ENCODE measurements at regions not wholly inside any gene's neighbourhood (a gene's known extent, or its start where the extent isn't known, plus 50 kb on each side); places are given as distances from the start of the nearest gene placed in this dataset.
"Not testable (repeated sequence)": the region's sequence is repeated elsewhere in the genome, so short reads cannot be mapped to it uniquely, and the experiment has no call there.

GRCh38 chr2:226544596-226545210 lies 254.9 kb downstream of the IRS1 start:
- H3K9ac ChIP-seq (ENCODE audit: low read length): no peak overlapping the region
- no peak overlapping the region for H3K4me3 ChIP-seq (ENCODE audit: low read depth, low read length, poor library complexity, severe bottlenecking)
- no peak for TF ChIP-seq CTCF (IDR thresholded peaks at IDR 0.05; ENCODE audit: low read length)
- TF ChIP-seq EZH2 (IDR thresholded peaks at IDR 0.05; ENCODE audit: borderline replicate concordance, low read length): no peak
- no peaks in the 10 kb centered on the region for H3K9me3 ChIP-seq (ENCODE audit: low read length)
- no peaks in the 10 kb centered on the region for H3K79me2 ChIP-seq (ENCODE audit: insufficient read depth, low read length)
- H3K27ac ChIP-seq (ENCODE audit: low read depth, low read length, poor library complexity, severe bottlenecking): no peak overlapping the region
- no peaks in the 10 kb centered on the region for H3K9me2 ChIP-seq (ENCODE audit: low read depth, low read length)
- no peak overlapping the region for H2AFZ ChIP-seq (ENCODE audit: low read length)
- no peaks in the 10 kb centered on the region for H3K4me1 ChIP-seq (ENCODE audit: insufficient read depth, low read length, severe bottlenecking)
- no peaks in the 10 kb centered on the region for H3F3A ChIP-seq (ENCODE audit: insufficient read depth, low read length)
- H3K36me3 ChIP-seq (ENCODE audit: insufficient read depth, low read length): no peaks in the 10 kb centered on the region
- H3K27me3 ChIP-seq (ENCODE audit: insufficient read depth, low read length): no peaks in the 10 kb centered on the region
- H4K20me1 ChIP-seq (ENCODE audit: insufficient read depth, low read length): no peaks in the 10 kb centered on the region
- no peak overlapping the region for H3K4me2 ChIP-seq (ENCODE audit: low read length)

- Histone ChIP-seq H3K9me2 (ENCODE audit: low read depth, low read length) (no peaks in the 10 kb centered on the region), H4K20me1 (ENCODE audit: insufficient read depth, low read length) (no peaks in the 10 kb centered on the region), H3K27ac (ENCODE audit: low read depth, low read length, poor library complexity, severe bottlenecking) (no peak overlapping the region), H3K36me3 (ENCODE audit: insufficient read depth, low read length) (no peaks in the 10 kb centered on the region), H3K27me3 (ENCODE audit: insufficient read depth, low read length) (no peaks in the 10 kb centered on the region), H3K9ac (ENCODE audit: low read length) (no peak overlapping the region), H3K79me2 (ENCODE audit: insufficient read depth, low read length) (no peaks in the 10 kb centered on the region), H2AFZ (ENCODE audit: low read length) (no peak overlapping the region), H3K4me3 (ENCODE audit: low read depth, low read length, poor library complexity, severe bottlenecking) (no peak overlapping the region), H3K9me3 (ENCODE audit: low read length) (no peaks in the 10 kb centered on the region), H3F3A (ENCODE audit: insufficient read depth, low read length) (no peaks in the 10 kb centered on the region), H3K4me1 (ENCODE audit: insufficient read depth, low read length, severe bottlenecking) (no peaks in the 10 kb centered on the region), H3K4me2 (ENCODE audit: low read length) (no peak overlapping the region)
- TF ChIP-seq CTCF (IDR thresholded peaks at IDR 0.05; ENCODE audit: low read length): no peak
- no peak for TF ChIP-seq EZH2 (IDR thresholded peaks at IDR 0.05; ENCODE audit: borderline replicate concordance, low read length)
Observed at GRCh38 chr2:226540204-226540994, 259.2 kb downstream of the IRS1 start.

- H3K4me3 ChIP-seq (ENCODE audit: low read depth, low read length, poor library complexity, severe bottlenecking): no peak overlapping the region
- H3K9me3 ChIP-seq (ENCODE audit: low read length): no peaks in the 10 kb centered on the region
- H3K36me3 ChIP-seq (ENCODE audit: insufficient read depth, low read length): no peaks in the 10 kb centered on the region
Observed at GRCh38 chr2:226536410-226536809, 263.2 kb downstream of the IRS1 start.

GRCh38 chr2:226532976-226533375 lies 266.6 kb downstream of the IRS1 start:
- not testable (repeated sequence) for H3K27ac ChIP-seq (ENCODE audit: low read depth, low read length, poor library complexity, severe bottlenecking); H3K27me3 ChIP-seq (ENCODE audit: insufficient read depth, low read length); H3K4me2 ChIP-seq (ENCODE audit: low read length)

More at GRCh38 chr2:226536410-226536809, 263.2 kb downstream of the IRS1 start:
- Histone ChIP-seq H3K9me2 (ENCODE audit: low read depth, low read length) (no peaks in the 10 kb centered on the region), H3K27ac (ENCODE audit: low read depth, low read length, poor library complexity, severe bottlenecking) (no peak overlapping the region), H2AFZ (ENCODE audit: low read length) (no peak overlapping the region), H3K79me2 (ENCODE audit: insufficient read depth, low read length) (no peaks in the 10 kb centered on the region), H4K20me1 (ENCODE audit: insufficient read depth, low read length) (no peaks in the 10 kb centered on the region), H3K4me1 (ENCODE audit: insufficient read depth, low read length, severe bottlenecking) (no peaks in the 10 kb centered on the region), H3F3A (ENCODE audit: insufficient read depth, low read length) (no peaks in the 10 kb centered on the region), H3K9ac (ENCODE audit: low read length) (no peak overlapping the region), H3K27me3 (ENCODE audit: insufficient read depth, low read length) (no peaks in the 10 kb centered on the region), H3K4me2 (ENCODE audit: low read length) (no peak overlapping the region)
- TF ChIP-seq EZH2 (IDR thresholded peaks at IDR 0.05; ENCODE audit: borderline replicate concordance, low read length) (no peak), CTCF (IDR thresholded peaks at IDR 0.05; ENCODE audit: low read length) (no peak)

More at GRCh38 chr2:226532976-226533375, 266.6 kb downstream of the IRS1 start:
- H3K36me3 ChIP-seq (ENCODE audit: insufficient read depth, low read length); H3K9me3 ChIP-seq (ENCODE audit: low read length); H3F3A ChIP-seq (ENCODE audit: insufficient read depth, low read length); H3K9me2 ChIP-seq (ENCODE audit: low read depth, low read length); H2AFZ ChIP-seq (ENCODE audit: low read length); H3K4me3 ChIP-seq (ENCODE audit: low read depth, low read length, poor library complexity, severe bottlenecking); H3K79me2 ChIP-seq (ENCODE audit: insufficient read depth, low read length); H3K4me1 ChIP-seq (ENCODE audit: insufficient read depth, low read length, severe bottlenecking); H3K9ac ChIP-seq (ENCODE audit: low read length); H4K20me1 ChIP-seq (ENCODE audit: insufficient read depth, low read length): not testable (repeated sequence)

Measured in OCI-LY1 (cell line).